SK-N-SH treated with all-trans-retinoic acid at 6 μM for 48 hours (cell line): ENCODE measurements at regions not wholly inside any gene's neighbourhood (a gene's known extent, or its start where the extent isn't known, plus 50 kb on each side); places are given as distances from the start of the nearest gene placed in this dataset.

Experiments
- BACH2 ChIP-seq: fragments of 250-450 bp; sonication (Bioruptor Pico); IDR thresholded peaks from 2 replicates; pipeline ENCODE4 v1.9.0; 2021; ENCODE audit warnings: mild to moderate bottlenecking, borderline replicate concordance
- GLIS3 ChIP-seq: fragments of 250-450 bp; sonication (Bioruptor Pico); IDR thresholded peaks from 2 replicates; pipeline ENCODE4 v1.5.0; 2020; ENCODE audit warnings: mild to moderate bottlenecking, moderate library complexity
- RARB ChIP-seq: fragments of 250-450 bp; sonication (Bioruptor Pico); IDR thresholded peaks from 2 replicates; pipeline ENCODE4 v1.8.0; 2021; ENCODE audit warnings: mild to moderate bottlenecking, moderate library complexity
- TF ChIP-seq, protein P1 (sequence below): fragments of 250-450 bp; sonication (Bioruptor Pico); IDR thresholded peaks from 2 replicates; pipeline ENCODE4 v1.8.0; 2020; ENCODE audit warnings: mild to moderate bottlenecking, moderate library complexity, borderline replicate concordance

DNA sequence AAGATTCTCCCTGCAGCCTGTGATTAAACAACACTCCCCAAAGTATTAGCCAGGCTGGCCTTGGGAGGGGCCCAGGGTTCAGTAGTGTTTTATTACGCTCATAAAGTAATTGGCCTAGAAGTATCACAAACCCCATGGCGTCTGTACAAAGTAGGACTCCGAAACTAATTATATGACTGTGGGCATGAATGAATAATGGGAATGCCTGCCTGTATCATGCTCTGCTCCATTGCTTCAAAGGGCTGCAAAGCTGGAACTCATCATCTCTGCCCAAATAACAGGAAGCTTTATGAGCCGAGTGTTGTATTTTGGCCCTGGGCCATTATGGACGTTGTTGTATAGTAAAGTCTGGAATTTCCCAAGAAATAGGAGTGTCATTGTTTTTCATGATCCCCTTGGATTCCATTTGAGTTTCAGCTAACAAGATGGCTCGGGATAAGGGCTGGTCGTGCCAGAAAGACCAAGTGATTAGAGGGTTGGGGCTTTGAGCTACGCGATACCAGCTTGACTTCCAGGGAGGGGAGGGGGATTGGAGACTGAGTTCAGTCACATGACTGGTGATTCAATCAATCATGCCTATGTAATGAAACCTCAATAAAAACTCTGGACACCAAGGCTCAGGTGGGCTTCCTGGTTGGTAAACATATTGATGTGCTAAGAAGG is 65.3 kb upstream of the NPTX2 start:
- TF ChIP-seq, protein P1, sequence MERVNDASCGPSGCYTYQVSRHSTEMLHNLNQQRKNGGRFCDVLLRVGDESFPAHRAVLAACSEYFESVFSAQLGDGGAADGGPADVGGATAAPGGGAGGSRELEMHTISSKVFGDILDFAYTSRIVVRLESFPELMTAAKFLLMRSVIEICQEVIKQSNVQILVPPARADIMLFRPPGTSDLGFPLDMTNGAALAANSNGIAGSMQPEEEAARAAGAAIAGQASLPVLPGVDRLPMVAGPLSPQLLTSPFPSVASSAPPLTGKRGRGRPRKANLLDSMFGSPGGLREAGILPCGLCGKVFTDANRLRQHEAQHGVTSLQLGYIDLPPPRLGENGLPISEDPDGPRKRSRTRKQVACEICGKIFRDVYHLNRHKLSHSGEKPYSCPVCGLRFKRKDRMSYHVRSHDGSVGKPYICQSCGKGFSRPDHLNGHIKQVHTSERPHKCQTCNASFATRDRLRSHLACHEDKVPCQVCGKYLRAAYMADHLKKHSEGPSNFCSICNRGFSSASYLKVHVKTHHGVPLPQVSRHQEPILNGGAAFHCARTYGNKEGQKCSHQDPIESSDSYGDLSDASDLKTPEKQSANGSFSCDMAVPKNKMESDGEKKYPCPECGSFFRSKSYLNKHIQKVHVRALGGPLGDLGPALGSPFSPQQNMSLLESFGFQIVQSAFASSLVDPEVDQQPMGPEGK (CRISPR knock-in tag), result no peak
- TF ChIP-seq GLIS3 (CRISPR knock-in tag) (no peak), RARB (CRISPR knock-in tag) (no peak), BACH2 (CRISPR knock-in tag) (no peak)
